Hepatocyte (in vitro differentiated cells): ENCODE measurements at regions not wholly inside any gene's neighbourhood (a gene's known extent, or its start where the extent isn't known, plus 50 kb on each side); places are given as distances from the start of the nearest gene placed in this dataset.

ENCODE experiments used
- DNase-seq: peaks from one replicate; pipeline ENCODE4 v3.0.0-alpha.2; 2016; ENCODE audit warnings: low spot score
- H2AFZ ChIP-seq: fragments of 200-600 bp; sonication (generic); 2 replicates; pipeline ENCODE4 v1.6.0; 2016; ENCODE audit warnings: antibody characterized with exemption, mild to moderate bottlenecking
- H3K27ac ChIP-seq: fragments of 200-600 bp; sonication (generic); 2 replicates; pipeline ENCODE4 v1.5.1; 2016; ENCODE audit warnings: mild to moderate bottlenecking
- H3K27me3 ChIP-seq: fragments of 200-600 bp; sonication (generic); 2 replicates; pipeline ENCODE4 v1.6.1; 2016
- H3K36me3 ChIP-seq: fragments of 200-600 bp; sonication (generic); replicated peaks from 2 replicates; pipeline ENCODE4 v1.5.1; 2016; ENCODE audit warnings: low read depth; ENCODE audit not compliant: insufficient read depth
- H3K4me1 ChIP-seq: fragments of 200-600 bp; sonication (generic); 2 replicates; pipeline ENCODE4 v1.5.1; 2016; ENCODE audit warnings: mild to moderate bottlenecking, moderate library complexity; ENCODE audit not compliant: insufficient read depth
- H3K4me2 ChIP-seq: fragments of 200-600 bp; sonication (generic); 2 replicates; pipeline ENCODE4 v1.6.0; 2016
- H3K4me3 ChIP-seq: fragments of 200-600 bp; sonication (generic); 2 replicates; pipeline ENCODE4 v1.5.1; 2016; ENCODE audit warnings: mild to moderate bottlenecking
- H3K79me2 ChIP-seq: fragments of 200-600 bp; sonication (generic); 2 replicates; pipeline ENCODE4 v1.6.0; 2017; ENCODE audit warnings: mild to moderate bottlenecking
- H3K9me2 ChIP-seq: fragments of 200-600 bp; sonication (generic); replicated peaks from 2 replicates; pipeline ENCODE4 v1.6.0; 2017; ENCODE audit warnings: mild to moderate bottlenecking; ENCODE audit not compliant: insufficient read depth
- H3K9me3 ChIP-seq: fragments of 200-600 bp; sonication (generic); 2 replicates; pipeline ENCODE4 v1.5.1; 2016; ENCODE audit warnings: low read depth, mild to moderate bottlenecking
- H4K20me1 ChIP-seq: fragments of 200-600 bp; sonication (generic); 2 replicates; pipeline ENCODE4 v1.6.0; 2016; ENCODE audit warnings: mild to moderate bottlenecking; ENCODE audit not compliant: insufficient read depth, poor library complexity, severe bottlenecking
- EZH2 ChIP-seq: fragments of 200-600 bp; sonication (generic); IDR thresholded peaks from 2 replicates; pipeline ENCODE4 v1.6.1; 2016; ENCODE audit warnings: antibody characterized with exemption, mild to moderate bottlenecking, borderline replicate concordance
- EZH2phosphoT487 ChIP-seq: fragments of 200-600 bp; sonication (generic); IDR thresholded peaks from one replicate; pipeline ENCODE4 v1.6.1; 2018; ENCODE audit warnings: antibody characterized with exemption, mild to moderate bottlenecking, low read depth, moderate library complexity; ENCODE audit not compliant: unreplicated experiment, severe bottlenecking
- WGBS: methylation state at CpG from one replicate; pipeline ENCODE4 v1.1.6; 2016; ENCODE audit warnings: low lambda C conversion rate; ENCODE audit errors: missing lambda C conversion rate; 5-methylcytosine and 5-hydroxymethylcytosine counted together
- TF ChIP-seq, protein P1 (sequence below): fragments of 200-600 bp; sonication (generic); IDR thresholded peaks from 2 replicates; pipeline ENCODE4 v1.5.1; 2016; ENCODE audit warnings: antibody characterized with exemption, mild to moderate bottlenecking; ENCODE audit not compliant: poor library complexity

- H3K27ac ChIP-seq: no peak overlapping the region
- H3K9me2 ChIP-seq: no peaks in the 10 kb centered on the region
- 92% methylated on average over 3 of the region's 3 CpGs for WGBS
These were observed 978.9 kb upstream of the NXPH2 start for GRCh38 chr2:139759000-139759505.

GRCh38 chr2:139746901-139747300, 966.7 kb upstream of the NXPH2 start:
- no peaks in the 10 kb centered on the region for H3K79me2 ChIP-seq
- TF ChIP-seq, protein P1, sequence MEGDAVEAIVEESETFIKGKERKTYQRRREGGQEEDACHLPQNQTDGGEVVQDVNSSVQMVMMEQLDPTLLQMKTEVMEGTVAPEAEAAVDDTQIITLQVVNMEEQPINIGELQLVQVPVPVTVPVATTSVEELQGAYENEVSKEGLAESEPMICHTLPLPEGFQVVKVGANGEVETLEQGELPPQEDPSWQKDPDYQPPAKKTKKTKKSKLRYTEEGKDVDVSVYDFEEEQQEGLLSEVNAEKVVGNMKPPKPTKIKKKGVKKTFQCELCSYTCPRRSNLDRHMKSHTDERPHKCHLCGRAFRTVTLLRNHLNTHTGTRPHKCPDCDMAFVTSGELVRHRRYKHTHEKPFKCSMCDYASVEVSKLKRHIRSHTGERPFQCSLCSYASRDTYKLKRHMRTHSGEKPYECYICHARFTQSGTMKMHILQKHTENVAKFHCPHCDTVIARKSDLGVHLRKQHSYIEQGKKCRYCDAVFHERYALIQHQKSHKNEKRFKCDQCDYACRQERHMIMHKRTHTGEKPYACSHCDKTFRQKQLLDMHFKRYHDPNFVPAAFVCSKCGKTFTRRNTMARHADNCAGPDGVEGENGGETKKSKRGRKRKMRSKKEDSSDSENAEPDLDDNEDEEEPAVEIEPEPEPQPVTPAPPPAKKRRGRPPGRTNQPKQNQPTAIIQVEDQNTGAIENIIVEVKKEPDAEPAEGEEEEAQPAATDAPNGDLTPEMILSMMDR: no peak
- no peak for TF ChIP-seq EZH2phosphoT487
- no peak for TF ChIP-seq EZH2
- H2AFZ ChIP-seq: no peak overlapping the region
- 94% methylated on average over 11 of the region's 11 CpGs for WGBS
- H3K4me1 ChIP-seq: no peaks in the 10 kb centered on the region
- H3K9me3 ChIP-seq: no peaks in the 10 kb centered on the region
- H3K9me2 ChIP-seq: no peaks in the 10 kb centered on the region
- DNase-seq: no peak
- H3K4me3 ChIP-seq: no peak overlapping the region
- H4K20me1 ChIP-seq: no peaks in the 10 kb centered on the region
- no peaks in the 10 kb centered on the region for H3K36me3 ChIP-seq
- H3K27me3 ChIP-seq: no peaks in the 10 kb centered on the region
- H3K4me2 ChIP-seq: no peak overlapping the region
- H3K27ac ChIP-seq: no peak overlapping the region

More at GRCh38 chr2:139759000-139759505, 978.9 kb upstream of the NXPH2 start:
- no peak for DNase-seq
- Histone ChIP-seq H3K36me3 (no peaks in the 10 kb centered on the region), H3K9me3 (peaks cover 4% of the 10 kb centered on the region), H3K27me3 (no peaks in the 10 kb centered on the region), H2AFZ (no peak overlapping the region), H4K20me1 (no peaks in the 10 kb centered on the region), H3K4me1 (no peaks in the 10 kb centered on the region), H3K79me2 (no peaks in the 10 kb centered on the region), H3K4me2 (no peak overlapping the region), H3K4me3 (no peak overlapping the region)
- TF ChIP-seq, protein P1: no peak
- no peak for TF ChIP-seq EZH2phosphoT487
- TF ChIP-seq EZH2: no peak

GRCh38 chr2:139744273-139744672, 964.1 kb upstream of the NXPH2 start:
- Histone ChIP-seq H3K9me3 (no peaks in the 10 kb centered on the region), H3K27ac (no peak overlapping the region), H2AFZ (no peak overlapping the region), H3K27me3 (no peaks in the 10 kb centered on the region), H3K4me2 (no peak overlapping the region), H4K20me1 (no peaks in the 10 kb centered on the region), H3K4me1 (no peaks in the 10 kb centered on the region), H3K9me2 (no peaks in the 10 kb centered on the region), H3K79me2 (no peaks in the 10 kb centered on the region), H3K4me3 (no peak overlapping the region), H3K36me3 (no peaks in the 10 kb centered on the region)
- DNase-seq: no peak
- TF ChIP-seq EZH2 (no peak), EZH2phosphoT487 (no peak)
- TF ChIP-seq, protein P1: no peak
- 85% methylated on average over 4 of the region's 4 CpGs for WGBS
